GM23338 (cell line): ENCODE measurements at regions not wholly inside any gene's neighbourhood (a gene's known extent, or its start where the extent isn't known, plus 50 kb on each side); places are given as distances from the start of the nearest gene placed in this dataset.

Experiments used
- CREB1 ChIP-seq: fragments of 250-450 bp; sonication (Bioruptor Pico); IDR thresholded peaks from 2 replicates; pipeline ENCODE4 v1.5.0; 2020; ENCODE audit warnings: low read depth, mild to moderate bottlenecking, moderate library complexity
- CTCF ChIP-seq, 2 experiments: fragments of 200-600 bp in 1 of 2; sonication (generic) in 1 of 2; conservative IDR thresholded peaks; 2 replicates each; pipeline versions ENCODE4 v1.5.1 to v1.6.1; 2016 to 2017; ENCODE audit warnings: antibody characterized with exemption in 2 of 2, low read depth in 2 of 2, mild to moderate bottlenecking in 2 of 2, moderate library complexity in 1 of 2
- ETS1 ChIP-seq: IDR thresholded peaks from 2 replicates; pipeline ENCODE4 v1.6.1; 2016; ENCODE audit warnings: antibody characterized with exemption
- EZH2 ChIP-seq: fragments of 200-600 bp; sonication (generic); IDR thresholded peaks from one replicate; pipeline ENCODE4 v1.8.0; 2017; ENCODE audit warnings: antibody characterized with exemption, mild to moderate bottlenecking, low read depth; ENCODE audit not compliant: unreplicated experiment
- EZH2phosphoT487 ChIP-seq: fragments of 200-600 bp; sonication (generic); IDR thresholded peaks from one replicate; pipeline ENCODE4 v1.8.1; 2018; ENCODE audit warnings: antibody characterized with exemption; ENCODE audit not compliant: unreplicated experiment
- POLR2AphosphoS5 ChIP-seq: IDR thresholded peaks from 2 replicates; pipeline ENCODE4 v1.6.1; 2016; ENCODE audit warnings: antibody characterized with exemption, low read depth
- STAT1 ChIP-seq: IDR thresholded peaks from one replicate; pipeline ENCODE4 v1.6.1; 2016; ENCODE audit warnings: antibody characterized with exemption; ENCODE audit not compliant: unreplicated experiment
- ZNF114 ChIP-seq: fragments of 250-450 bp; sonication (Bioruptor Pico); IDR thresholded peaks from 2 replicates; pipeline ENCODE4 v1.5.0; 2020; ENCODE audit warnings: mild to moderate bottlenecking, moderate library complexity
- TF ChIP-seq, protein P1 (sequence below): IDR thresholded peaks from one replicate; pipeline ENCODE4 v1.6.1; 2018; ENCODE audit warnings: antibody characterized with exemption; ENCODE audit not compliant: unreplicated experiment

GRCh38 chr7:153832160-153832559 lies 220.0 kb upstream of the DPP6 start:
- TF ChIP-seq CREB1 (CRISPR knock-in tag) (no peak), EZH2 (no peak), CTCF (conservative IDR thresholded peaks at IDR 0.05; ENCODE audit: low read depth in 2 of 2) (no peak), STAT1 (no peak), POLR2AphosphoS5 (no peak), EZH2phosphoT487 (no peak), ZNF114 (CRISPR knock-in tag) (no peak), ETS1 (no peak)
- TF ChIP-seq, protein P1, sequence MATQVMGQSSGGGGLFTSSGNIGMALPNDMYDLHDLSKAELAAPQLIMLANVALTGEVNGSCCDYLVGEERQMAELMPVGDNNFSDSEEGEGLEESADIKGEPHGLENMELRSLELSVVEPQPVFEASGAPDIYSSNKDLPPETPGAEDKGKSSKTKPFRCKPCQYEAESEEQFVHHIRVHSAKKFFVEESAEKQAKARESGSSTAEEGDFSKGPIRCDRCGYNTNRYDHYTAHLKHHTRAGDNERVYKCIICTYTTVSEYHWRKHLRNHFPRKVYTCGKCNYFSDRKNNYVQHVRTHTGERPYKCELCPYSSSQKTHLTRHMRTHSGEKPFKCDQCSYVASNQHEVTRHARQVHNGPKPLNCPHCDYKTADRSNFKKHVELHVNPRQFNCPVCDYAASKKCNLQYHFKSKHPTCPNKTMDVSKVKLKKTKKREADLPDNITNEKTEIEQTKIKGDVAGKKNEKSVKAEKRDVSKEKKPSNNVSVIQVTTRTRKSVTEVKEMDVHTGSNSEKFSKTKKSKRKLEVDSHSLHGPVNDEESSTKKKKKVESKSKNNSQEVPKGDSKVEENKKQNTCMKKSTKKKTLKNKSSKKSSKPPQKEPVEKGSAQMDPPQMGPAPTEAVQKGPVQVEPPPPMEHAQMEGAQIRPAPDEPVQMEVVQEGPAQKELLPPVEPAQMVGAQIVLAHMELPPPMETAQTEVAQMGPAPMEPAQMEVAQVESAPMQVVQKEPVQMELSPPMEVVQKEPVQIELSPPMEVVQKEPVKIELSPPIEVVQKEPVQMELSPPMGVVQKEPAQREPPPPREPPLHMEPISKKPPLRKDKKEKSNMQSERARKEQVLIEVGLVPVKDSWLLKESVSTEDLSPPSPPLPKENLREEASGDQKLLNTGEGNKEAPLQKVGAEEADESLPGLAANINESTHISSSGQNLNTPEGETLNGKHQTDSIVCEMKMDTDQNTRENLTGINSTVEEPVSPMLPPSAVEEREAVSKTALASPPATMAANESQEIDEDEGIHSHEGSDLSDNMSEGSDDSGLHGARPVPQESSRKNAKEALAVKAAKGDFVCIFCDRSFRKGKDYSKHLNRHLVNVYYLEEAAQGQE: no peak
